H1 (cell line): ENCODE measurements at regions not wholly inside any gene's neighbourhood (a gene's known extent, or its start where the extent isn't known, plus 50 kb on each side); places are given as distances from the start of the nearest gene placed in this dataset.

Experiments
- CTCF ChIA-PET: fragments of 300-600 bp; sonication (Branson Sonifier 250); formaldehyde crosslinking; loops from one replicate; lab custom pipeline; 2021; ENCODE audit not compliant: partially characterized antibody; lab: Charles Lee
- POLR2A ChIA-PET: fragments of 300-600 bp; sonication (Branson Sonifier 250); formaldehyde crosslinking; loops from one replicate; lab custom pipeline; 2021; ENCODE audit warnings: inconsistent platforms; ENCODE audit not compliant: partially characterized antibody; lab: Charles Lee
- DNase-seq, 2 experiments: peaks; one replicate each; pipeline versions ENCODE4 v3.0.0 to v3.0.0-alpha.2; 2010 to 2022; ENCODE audit warnings: low spot score in 2 of 2, low read depth in 1 of 2, mixed read lengths in 1 of 2
- FAIRE-seq: peaks from 2 replicates; lab custom pipeline; 2011; peaks lifted over from hg19 to GRCh38; lab: Jason Lieb, UNC
- H2AFZ ChIP-seq: 2 replicates; pipeline ENCODE4 v1.8.1; 2012; ENCODE audit warnings: low read length, inconsistent platforms
- H2AK5ac ChIP-seq: 2 replicates; pipeline ENCODE4 v1.6.1; 2013; ENCODE audit warnings: low read depth, low read length
- H2BK120ac ChIP-seq: replicated peaks from 2 replicates; pipeline ENCODE3; 2013; ENCODE audit warnings: low read depth, low read length, inconsistent platforms
- H2BK12ac ChIP-seq: 2 replicates; pipeline ENCODE4 v1.6.1; 2013; ENCODE audit warnings: low read depth, low read length
- H2BK15ac ChIP-seq: 2 replicates; pipeline ENCODE4 v1.6.1; 2013; ENCODE audit warnings: low read length
- H2BK20ac ChIP-seq: 2 replicates; pipeline ENCODE4 v1.6.1; 2013; ENCODE audit warnings: low read length
- H2BK5ac ChIP-seq: 2 replicates; pipeline ENCODE4 v1.6.1; 2013; ENCODE audit warnings: low read depth, low read length
- H3K14ac ChIP-seq: 2 replicates; pipeline ENCODE4 v1.6.1; 2013; ENCODE audit warnings: inconsistent platforms; ENCODE audit not compliant: insufficient read length
- H3K18ac ChIP-seq: 2 replicates; pipeline ENCODE4 v1.6.1; 2013; ENCODE audit warnings: low read length; ENCODE audit errors: extremely low read depth
- H3K23ac ChIP-seq: 2 replicates; pipeline ENCODE4 v1.6.1; 2013; ENCODE audit warnings: inconsistent platforms; ENCODE audit not compliant: insufficient read length
- H3K23me2 ChIP-seq: 2 replicates; pipeline ENCODE4 v1.6.1; 2013; ENCODE audit warnings: low read depth, low read length
- H3K27ac ChIP-seq: 2 replicates; pipeline ENCODE4 v1.6.1; 2011; ENCODE audit warnings: low read depth, low read length, inconsistent platforms
- H3K27me3 ChIP-seq, 4 experiments: replicated peaks in 1 of 4; 1 replicate in 1 of 4; 2 replicates in 3 of 4; pipeline versions ENCODE4 v1.6.1 to v1.8.1; 2011 to 2013; ENCODE audit warnings: low read length in 3 of 4, mild to moderate bottlenecking in 3 of 4, inconsistent platforms in 2 of 4, mixed read lengths in 2 of 4, moderate library complexity in 1 of 4; ENCODE audit not compliant: control insufficient read depth in 3 of 4, insufficient read depth in 3 of 4; ENCODE audit errors: extremely low read depth in 1 of 4
- H3K36me3 ChIP-seq, 4 experiments: 2 replicates each; pipeline versions ENCODE4 v1.6.1 to v1.8.1; 2011 to 2013; ENCODE audit warnings: mild to moderate bottlenecking in 4 of 4, low read length in 3 of 4, moderate library complexity in 2 of 4, control low read depth in 1 of 4, inconsistent platforms in 1 of 4; ENCODE audit not compliant: insufficient read depth in 4 of 4, control insufficient read depth in 2 of 4
- H3K4ac ChIP-seq: replicated peaks from 2 replicates; pipeline ENCODE3; 2013; ENCODE audit warnings: low read length, low read depth, mixed read lengths, inconsistent platforms; ENCODE audit not compliant: insufficient read length
- H3K4me1 ChIP-seq, 4 experiments: replicated peaks in 1 of 4; 1 replicate in 1 of 4; 2 replicates in 3 of 4; pipeline versions ENCODE4 v1.6.1 to v1.8.1; 2011 to 2013; ENCODE audit warnings: low read length in 3 of 4, inconsistent platforms in 2 of 4, mixed read lengths in 1 of 4; ENCODE audit not compliant: insufficient read depth in 4 of 4, control insufficient read depth in 3 of 4
- H3K4me2 ChIP-seq, 2 experiments: 2 replicates each; pipeline versions ENCODE4 v1.6.1 to v1.8.1; 2011 to 2013; ENCODE audit warnings: low read depth in 2 of 2, low read length in 2 of 2, control low read depth in 1 of 2, inconsistent platforms in 1 of 2, mild to moderate bottlenecking in 1 of 2; ENCODE audit not compliant: insufficient read depth in 1 of 2
- H3K4me3 ChIP-seq, 4 experiments: fragments of 200-600, 300-600 bp in 1 of 4; sonication (generic), shearing (Covaris generic), sonication (Bioruptor Twin) in 1 of 4; 2 replicates each; pipeline versions ENCODE4 v1.5.1 to v1.8.1; 2011 to 2016; ENCODE audit warnings: low read length in 4 of 4, low read depth in 3 of 4, control low read depth in 2 of 4, inconsistent platforms in 2 of 4, mild to moderate bottlenecking in 2 of 4, mixed read lengths in 1 of 4, moderate library complexity in 1 of 4; ENCODE audit not compliant: insufficient read depth in 2 of 4; ENCODE audit errors: extremely low read depth in 1 of 4
- H3K56ac ChIP-seq: replicated peaks from 2 replicates; pipeline ENCODE3; 2013; ENCODE audit warnings: low read depth, mild to moderate bottlenecking, mixed read lengths, low read length, inconsistent platforms; ENCODE audit not compliant: insufficient read length
- H3K79me1 ChIP-seq: 2 replicates; pipeline ENCODE4 v1.6.1; 2013; ENCODE audit warnings: low read depth, low read length, control low read depth
- H3K79me2 ChIP-seq, 2 experiments: 2 replicates each; pipeline versions ENCODE4 v1.6.1 to v1.8.1; 2012 to 2013; ENCODE audit warnings: low read length in 2 of 2, mild to moderate bottlenecking in 2 of 2, inconsistent platforms in 1 of 2; ENCODE audit not compliant: insufficient read depth in 2 of 2, control insufficient read depth in 1 of 2
- H3K9ac ChIP-seq, 4 experiments: replicated peaks in 1 of 4; 1 replicate in 1 of 4; 2 replicates in 3 of 4; pipeline versions ENCODE4 v1.6.1 to v1.8.1; 2011 to 2013; ENCODE audit warnings: low read depth in 3 of 4, low read length in 3 of 4, control low read depth in 2 of 4, mild to moderate bottlenecking in 2 of 4, moderate library complexity in 2 of 4, inconsistent platforms in 1 of 4; ENCODE audit errors: extremely low read depth in 1 of 4
- H3K9me3 ChIP-seq, 2 experiments: 2 replicates each; pipeline versions ENCODE4 v1.6.1 to v1.8.1; 2012 to 2013; ENCODE audit warnings: mild to moderate bottlenecking in 2 of 2, moderate library complexity in 2 of 2, control low read depth in 1 of 2, inconsistent platforms in 1 of 2, low read depth in 1 of 2, low read length in 1 of 2, mixed read lengths in 1 of 2; ENCODE audit not compliant: insufficient read depth in 2 of 2
- H4K20me1 ChIP-seq, 2 experiments: replicated peaks in 1 of 2; 2 replicates each; pipeline versions ENCODE3 to v1.8.1; 2011 to 2013; ENCODE audit warnings: inconsistent platforms in 2 of 2, low read length in 2 of 2, mild to moderate bottlenecking in 1 of 2; ENCODE audit not compliant: insufficient read depth in 2 of 2, control insufficient read depth in 1 of 2
- H4K5ac ChIP-seq: 2 replicates; pipeline ENCODE4 v1.6.1; 2013; ENCODE audit warnings: low read length, low read depth, mixed read lengths, inconsistent platforms; ENCODE audit not compliant: insufficient read length
- H4K8ac ChIP-seq: 2 replicates; pipeline ENCODE4 v1.8.0; 2013; ENCODE audit warnings: mild to moderate bottlenecking, moderate library complexity, low read length, inconsistent platforms; ENCODE audit not compliant: insufficient read depth; ENCODE audit errors: extremely low read depth
- H4K91ac ChIP-seq: replicated peaks from 2 replicates; pipeline ENCODE3; 2013; ENCODE audit warnings: low read length, mixed read lengths, inconsistent platforms; ENCODE audit not compliant: insufficient read length
- ASH2L ChIP-seq: fragments of 200-600, 300-600 bp; sonication (generic); IDR thresholded peaks from one replicate; pipeline ENCODE4 v1.7.1; 2017; ENCODE audit warnings: low read length
- CBX8 ChIP-seq: fragments of 300-800, 300-1000 bp; sonication (generic); IDR thresholded peaks from 2 replicates; pipeline ENCODE4 v1.7.1; 2016; ENCODE audit warnings: low read depth, low read length, borderline replicate concordance
- EGR1 ChIP-seq: IDR thresholded peaks from 2 replicates; pipeline ENCODE4 v1.6.1; 2011; ENCODE audit warnings: low read depth, low read length, borderline replicate concordance
- FOSL1 ChIP-seq: IDR thresholded peaks from 2 replicates; pipeline ENCODE4 v1.6.1; 2011; ENCODE audit warnings: mild to moderate bottlenecking, low read depth, low read length, moderate library complexity; ENCODE audit not compliant: insufficient read depth
- HDAC6 ChIP-seq: IDR thresholded peaks from one replicate; pipeline ENCODE4 v1.7.1; 2012; ENCODE audit warnings: low read depth, mild to moderate bottlenecking, inconsistent platforms, low read length, moderate library complexity
- KDM1A ChIP-seq: fragments of 200-600, 300-600 bp; sonication (generic); IDR thresholded peaks from 2 replicates; pipeline ENCODE4 v1.7.1; 2016; ENCODE audit warnings: mild to moderate bottlenecking, low read length, borderline replicate concordance
- NRF1 ChIP-seq: IDR thresholded peaks from 2 replicates; pipeline ENCODE4 v1.6.1; 2011; ENCODE audit warnings: mild to moderate bottlenecking, low read depth, low read length, improper control_type of control experiment
- PHF8 ChIP-seq: fragments of 200-600 bp; sonication (generic); conservative IDR thresholded peaks from 2 replicates; pipeline ENCODE4 v1.7.1; 2012; ENCODE audit warnings: low read depth, mild to moderate bottlenecking, inconsistent platforms, low read length, moderate library complexity
- RNF2 ChIP-seq: fragments of 200-900, 300-1000 bp; sonication (generic); IDR thresholded peaks from 2 replicates; pipeline ENCODE4 v1.7.1; 2016; ENCODE audit warnings: borderline replicate concordance, low read depth, mild to moderate bottlenecking, antibody characterized with exemption, low read length; ENCODE audit not compliant: poor library complexity, severe bottlenecking; ENCODE audit errors: missing control alignments
- SP2 ChIP-seq: IDR thresholded peaks from 2 replicates; pipeline ENCODE4 v1.6.1; 2012; ENCODE audit warnings: mild to moderate bottlenecking, low read length, inconsistent platforms
- TAF1 ChIP-seq: IDR thresholded peaks from 2 replicates; pipeline ENCODE4 v1.6.1; 2011; ENCODE audit warnings: mild to moderate bottlenecking, low read depth, low read length
- YY1 ChIP-seq: IDR thresholded peaks from 2 replicates; pipeline ENCODE4 v1.6.1; 2011; ENCODE audit warnings: low read depth, mild to moderate bottlenecking, low read length
- WGBS, 2 experiments: shearing (Covaris generic) in 1 of 2; methylation state at CpG; one replicate each; pipeline versions ENCODE4 v1.1.6 to v1.1.7; 2013 to 2015; ENCODE audit warnings: low lambda C conversion rate in 2 of 2, mixed read lengths in 2 of 2, inconsistent platforms in 1 of 2, low coverage in 1 of 2, missing lambda C conversion rate in 1 of 2; ENCODE audit not compliant: insufficient replicate concordance in 2 of 2, insufficient coverage in 1 of 2, insufficient read length in 1 of 2; ENCODE audit errors: extremely low coverage in 1 of 2, missing lambda C conversion rate in 1 of 2; 5-methylcytosine and 5-hydroxymethylcytosine counted together
- TF ChIP-seq, protein P1 (sequence below): IDR thresholded peaks from 2 replicates; pipeline ENCODE4 v1.6.1; 2012; ENCODE audit warnings: inconsistent platforms
- TF ChIP-seq, protein P2 (sequence below): IDR thresholded peaks from 2 replicates; pipeline ENCODE4 v1.6.1; 2011; ENCODE audit warnings: low read depth, mild to moderate bottlenecking, low read length; ENCODE audit not compliant: insufficient read depth

DNA sequence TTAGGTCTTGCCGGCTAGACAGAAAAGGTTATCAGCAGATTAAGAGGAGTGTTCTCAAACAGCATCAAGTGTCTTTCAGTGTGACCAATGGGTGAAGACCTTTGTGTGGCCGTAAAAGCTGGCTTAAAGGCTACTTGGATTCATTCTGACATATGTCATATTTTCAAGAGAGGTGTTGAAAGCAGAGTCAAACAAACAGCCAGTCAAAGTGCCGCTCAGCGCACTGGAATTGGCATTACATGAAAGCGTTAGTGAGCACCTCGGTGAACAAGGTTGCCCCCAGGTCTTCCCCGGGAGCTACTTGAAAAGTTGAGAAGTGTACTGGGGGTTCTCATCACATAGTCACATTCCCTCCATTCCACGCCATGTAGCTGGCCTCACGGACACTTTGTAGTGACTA, 148.9 kb downstream of the SOX3 start:
- no peak overlapping the region for H2BK120ac ChIP-seq
- no peak overlapping the region for H3K14ac ChIP-seq
- 91% methylated on average over 9 of the region's 9 CpGs; no CpG with 5 or more reads in 1 of the 2 experiments for WGBS, 2 experiments
- no peak overlapping the region for H3K4me2 ChIP-seq
- H3K79me1 ChIP-seq, result no peaks in the 10 kb centered on the region
- H2BK5ac ChIP-seq, result no peak overlapping the region
- no peak overlapping the region for H3K9ac ChIP-seq
- no peak for FAIRE-seq
- H2BK20ac ChIP-seq, result no peak overlapping the region
- H2BK15ac ChIP-seq, result no peak overlapping the region
- H3K4ac ChIP-seq, result no peak overlapping the region
- no peak overlapping the region for H2BK12ac ChIP-seq
- H3K4me1 ChIP-seq, result peaks cover 0 to 5% (median 0%) of the 10 kb centered on the region in 4 experiments; a peak in 1 of 7 replicates
- H3K56ac ChIP-seq, result no peak overlapping the region
- no peak overlapping the region for H3K4me3 ChIP-seq
- H2AFZ ChIP-seq, result no peak overlapping the region
- no peak overlapping the region for H3K18ac ChIP-seq
- no peaks in the 10 kb centered on the region for H3K9me3 ChIP-seq
- no peak for DNase-seq
- ChIA-PET POLR2A (no interaction called here), CTCF (interaction anchor here (1.4 kb wide), 1 partner anchor 16 kb away, joined by 4 read pairs; no protein-coding TSS in a partner anchor)
- H3K23ac ChIP-seq, result no peak overlapping the region
- H3K23me2 ChIP-seq, result no peaks in the 10 kb centered on the region
- H3K79me2 ChIP-seq, result no peaks in the 10 kb centered on the region
- H4K8ac ChIP-seq, result no peak overlapping the region
- H3K36me3 ChIP-seq, result no peaks in the 10 kb centered on the region
- no peak overlapping the region for H4K91ac ChIP-seq
- no peaks in the 10 kb centered on the region for H3K27me3 ChIP-seq
- no peak overlapping the region for H2AK5ac ChIP-seq
- H3K27ac ChIP-seq, result no peak overlapping the region
- H4K20me1 ChIP-seq, result no peaks in the 10 kb centered on the region
- no peak overlapping the region for H4K5ac ChIP-seq
- no peak for TF ChIP-seq TAF1
- TF ChIP-seq, protein P1, sequence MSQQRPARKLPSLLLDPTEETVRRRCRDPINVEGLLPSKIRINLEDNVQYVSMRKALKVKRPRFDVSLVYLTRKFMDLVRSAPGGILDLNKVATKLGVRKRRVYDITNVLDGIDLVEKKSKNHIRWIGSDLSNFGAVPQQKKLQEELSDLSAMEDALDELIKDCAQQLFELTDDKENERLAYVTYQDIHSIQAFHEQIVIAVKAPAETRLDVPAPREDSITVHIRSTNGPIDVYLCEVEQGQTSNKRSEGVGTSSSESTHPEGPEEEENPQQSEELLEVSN, result no peak
- TF ChIP-seq CBX8, result no peak
- TF ChIP-seq FOSL1, result no peak
- TF ChIP-seq HDAC6, result no peak
- no peak for TF ChIP-seq PHF8
- no peak for TF ChIP-seq RNF2
- TF ChIP-seq NRF1, result no peak
- TF ChIP-seq EGR1, result no peak
- TF ChIP-seq, protein P2, sequence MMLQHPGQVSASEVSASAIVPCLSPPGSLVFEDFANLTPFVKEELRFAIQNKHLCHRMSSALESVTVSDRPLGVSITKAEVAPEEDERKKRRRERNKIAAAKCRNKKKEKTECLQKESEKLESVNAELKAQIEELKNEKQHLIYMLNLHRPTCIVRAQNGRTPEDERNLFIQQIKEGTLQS, result no peak
- TF ChIP-seq KDM1A, result no peak
- TF ChIP-seq ASH2L, result no peak
- TF ChIP-seq YY1, result no peak
- TF ChIP-seq SP2, result no peak
